ENCODE measurements at regions not wholly inside any gene's neighbourhood (a gene's known extent, or its start where the extent isn't known, plus 50 kb on each side); places are given as distances from the start of the nearest gene placed in this dataset.
"Not testable (repeated sequence)": the region's sequence is repeated elsewhere in the genome, so short reads cannot be mapped to it uniquely, and the experiment has no call there.

- not testable (repeated sequence) for H4K5ac ChIP-seq (ENCODE audit: low read length); H3K18ac ChIP-seq (ENCODE audit: low read length); H3K4ac ChIP-seq (ENCODE audit: low read depth, low read length); H3K27ac ChIP-seq (ENCODE audit: low read depth, low read length); H3K4me1 ChIP-seq (ENCODE audit: control insufficient read depth, low read depth, low read length); H2BK5ac ChIP-seq (ENCODE audit: low read length); H3K36me3 ChIP-seq (ENCODE audit: control insufficient read depth, insufficient read depth, low read length); H3K56ac ChIP-seq (ENCODE audit: low read length); H3K4me2 ChIP-seq (ENCODE audit: low read length); H3K9ac ChIP-seq (ENCODE audit: low read length); H2AK5ac ChIP-seq (ENCODE audit: low read length); H3K79me2 ChIP-seq (ENCODE audit: control insufficient read depth, insufficient read depth, low read length); H2BK15ac ChIP-seq (replicated peaks; ENCODE audit: low read depth); H3K79me1 ChIP-seq (ENCODE audit: low read length); H3K4me3 ChIP-seq (ENCODE audit: low read length); H3K27me3 ChIP-seq (ENCODE audit: insufficient read depth, low read length, poor library complexity); DNase-seq; H3K23ac ChIP-seq (ENCODE audit: low read length); H4K8ac ChIP-seq (ENCODE audit: low read depth, low read length); H2BK120ac ChIP-seq (ENCODE audit: low read depth, low read length)
- no CpG with 5 or more reads among the region's 7 CpGs for WGBS (ENCODE audit: extremely low coverage, insufficient coverage, low lambda C conversion rate)
Measured at GRCh38 chr1:207196135-207196534, 92.1 kb downstream of the C4BPA start.

- not testable (repeated sequence) for H3K79me2 ChIP-seq (ENCODE audit: control insufficient read depth, insufficient read depth, low read length); H2BK15ac ChIP-seq (replicated peaks; ENCODE audit: low read depth); H3K4me3 ChIP-seq (ENCODE audit: low read length); H3K79me1 ChIP-seq (ENCODE audit: low read length); H2AK5ac ChIP-seq (ENCODE audit: low read length); H3K9ac ChIP-seq (ENCODE audit: low read length); H2BK5ac ChIP-seq (ENCODE audit: low read length); H2BK120ac ChIP-seq (ENCODE audit: low read depth, low read length); H3K4me2 ChIP-seq (ENCODE audit: low read length); H3K36me3 ChIP-seq (ENCODE audit: control insufficient read depth, insufficient read depth, low read length); H3K4me1 ChIP-seq (ENCODE audit: control insufficient read depth, low read depth, low read length); H3K27ac ChIP-seq (ENCODE audit: low read depth, low read length); H3K27me3 ChIP-seq (ENCODE audit: insufficient read depth, low read length, poor library complexity); H3K18ac ChIP-seq (ENCODE audit: low read length); H3K23ac ChIP-seq (ENCODE audit: low read length); H4K5ac ChIP-seq (ENCODE audit: low read length); H3K56ac ChIP-seq (ENCODE audit: low read length); DNase-seq; H3K4ac ChIP-seq (ENCODE audit: low read depth, low read length); H4K8ac ChIP-seq (ENCODE audit: low read depth, low read length)
- WGBS (ENCODE audit: extremely low coverage, insufficient coverage, low lambda C conversion rate): no CpG with 5 or more reads among the region's 3 CpGs
Measured at GRCh38 chr1:207201534-207201933, 97.5 kb downstream of the C4BPA start.

- no CpG with 5 or more reads among the region's 3 CpGs for WGBS (ENCODE audit: extremely low coverage, insufficient coverage, low lambda C conversion rate)
- Histone ChIP-seq H3K4me2 (ENCODE audit: low read length) (no peak overlapping the region), H3K9ac (ENCODE audit: low read length) (no peak overlapping the region), H3K56ac (ENCODE audit: low read length) (no peak overlapping the region), H2AK5ac (ENCODE audit: low read length) (no peak overlapping the region), H3K4me3 (ENCODE audit: low read length) (no peak overlapping the region), H2BK120ac (ENCODE audit: low read depth, low read length) (no peak overlapping the region), H2BK5ac (ENCODE audit: low read length) (no peak overlapping the region), H3K79me1 (ENCODE audit: low read length) (no peaks in the 10 kb centered on the region), H3K27ac (ENCODE audit: low read depth, low read length) (no peak overlapping the region), H3K18ac (ENCODE audit: low read length) (no peak overlapping the region), H3K4ac (ENCODE audit: low read depth, low read length) (no peak overlapping the region), H4K8ac (ENCODE audit: low read depth, low read length) (no peak overlapping the region), H3K36me3 (ENCODE audit: control insufficient read depth, insufficient read depth, low read length) (no peaks in the 10 kb centered on the region), H3K4me1 (ENCODE audit: control insufficient read depth, low read depth, low read length) (no peaks in the 10 kb centered on the region), H3K23ac (ENCODE audit: low read length) (no peak overlapping the region), H3K27me3 (ENCODE audit: insufficient read depth, low read length, poor library complexity) (no peaks in the 10 kb centered on the region), H2BK15ac (replicated peaks; ENCODE audit: low read depth) (no peak overlapping the region), H4K5ac (ENCODE audit: low read length) (no peak overlapping the region), H3K79me2 (ENCODE audit: control insufficient read depth, insufficient read depth, low read length) (no peaks in the 10 kb centered on the region)
- DNase-seq: no peak
Measured at GRCh38 chr1:207202480-207202879, 98.4 kb downstream of the C4BPA start.

- no peak overlapping the region for H4K5ac ChIP-seq (ENCODE audit: low read length)
- H2BK5ac ChIP-seq (ENCODE audit: low read length): no peak overlapping the region
- no peak overlapping the region for H3K4me2 ChIP-seq (ENCODE audit: low read length)
- H3K79me2 ChIP-seq (ENCODE audit: control insufficient read depth, insufficient read depth, low read length): no peaks in the 10 kb centered on the region
- H4K8ac ChIP-seq (ENCODE audit: low read depth, low read length): no peak overlapping the region
- no peak overlapping the region for H3K18ac ChIP-seq (ENCODE audit: low read length)
- H3K9ac ChIP-seq (ENCODE audit: low read length): no peak overlapping the region
- H3K79me1 ChIP-seq (ENCODE audit: low read length): no peaks in the 10 kb centered on the region
- no peak overlapping the region for H2BK120ac ChIP-seq (ENCODE audit: low read depth, low read length)
- no peaks in the 10 kb centered on the region for H3K4me1 ChIP-seq (ENCODE audit: control insufficient read depth, low read depth, low read length)
- DNase-seq: no peak
- no CpG with 5 or more reads among the region's 1 CpG for WGBS (ENCODE audit: extremely low coverage, insufficient coverage, low lambda C conversion rate)
- H2BK15ac ChIP-seq (replicated peaks; ENCODE audit: low read depth): no peak overlapping the region
- H3K36me3 ChIP-seq (ENCODE audit: control insufficient read depth, insufficient read depth, low read length): no peaks in the 10 kb centered on the region
- H3K27me3 ChIP-seq (ENCODE audit: insufficient read depth, low read length, poor library complexity): no peaks in the 10 kb centered on the region
- H3K27ac ChIP-seq (ENCODE audit: low read depth, low read length): no peak overlapping the region
- H3K4me3 ChIP-seq (ENCODE audit: low read length): no peak overlapping the region
- H3K4ac ChIP-seq (ENCODE audit: low read depth, low read length): no peak overlapping the region
- H3K56ac ChIP-seq (ENCODE audit: low read length): no peak overlapping the region
- no peak overlapping the region for H2AK5ac ChIP-seq (ENCODE audit: low read length)
- H3K23ac ChIP-seq (ENCODE audit: low read length): no peak overlapping the region
Measured at GRCh38 chr1:207203541-207203940, 99.5 kb downstream of the C4BPA start.

- no peak overlapping the region for H2BK15ac ChIP-seq (replicated peaks; ENCODE audit: low read depth)
- no peaks in the 10 kb centered on the region for H3K4me1 ChIP-seq (ENCODE audit: control insufficient read depth, low read depth, low read length)
- no peaks in the 10 kb centered on the region for H3K79me1 ChIP-seq (ENCODE audit: low read length)
- H2BK120ac ChIP-seq (ENCODE audit: low read depth, low read length): no peak overlapping the region
- H3K27me3 ChIP-seq (ENCODE audit: insufficient read depth, low read length, poor library complexity): no peaks in the 10 kb centered on the region
- no peak overlapping the region for H2AK5ac ChIP-seq (ENCODE audit: low read length)
- no peak overlapping the region for H3K27ac ChIP-seq (ENCODE audit: low read depth, low read length)
- H3K18ac ChIP-seq (ENCODE audit: low read length): no peak overlapping the region
- H3K56ac ChIP-seq (ENCODE audit: low read length): no peak overlapping the region
- H4K8ac ChIP-seq (ENCODE audit: low read depth, low read length): no peak overlapping the region
- WGBS (ENCODE audit: extremely low coverage, insufficient coverage, low lambda C conversion rate): no CpG with 5 or more reads among the region's 2 CpGs
- H4K5ac ChIP-seq (ENCODE audit: low read length): no peak overlapping the region
- H3K79me2 ChIP-seq (ENCODE audit: control insufficient read depth, insufficient read depth, low read length): no peaks in the 10 kb centered on the region
- no peak overlapping the region for H3K4me3 ChIP-seq (ENCODE audit: low read length)
- H3K23ac ChIP-seq (ENCODE audit: low read length): no peak overlapping the region
- no peaks in the 10 kb centered on the region for H3K36me3 ChIP-seq (ENCODE audit: control insufficient read depth, insufficient read depth, low read length)
- no peak overlapping the region for H3K9ac ChIP-seq (ENCODE audit: low read length)
- no peak for DNase-seq
- H3K4ac ChIP-seq (ENCODE audit: low read depth, low read length): no peak overlapping the region
- H3K4me2 ChIP-seq (ENCODE audit: low read length): no peak overlapping the region
- no peak overlapping the region for H2BK5ac ChIP-seq (ENCODE audit: low read length)
Measured at GRCh38 chr1:207205614-207206061, 101.6 kb downstream of the C4BPA start.

GRCh38 chr1:207208691-207209090 is 104.7 kb downstream of the C4BPA start:
- not testable (repeated sequence) for H3K27ac ChIP-seq (ENCODE audit: low read depth, low read length); H2BK5ac ChIP-seq (ENCODE audit: low read length); H2AK5ac ChIP-seq (ENCODE audit: low read length); H3K36me3 ChIP-seq (ENCODE audit: control insufficient read depth, insufficient read depth, low read length); H3K4me2 ChIP-seq (ENCODE audit: low read length); H3K79me1 ChIP-seq (ENCODE audit: low read length); H3K4ac ChIP-seq (ENCODE audit: low read depth, low read length); H4K5ac ChIP-seq (ENCODE audit: low read length); H3K18ac ChIP-seq (ENCODE audit: low read length); H3K9ac ChIP-seq (ENCODE audit: low read length); H3K4me1 ChIP-seq (ENCODE audit: control insufficient read depth, low read depth, low read length); H2BK120ac ChIP-seq (ENCODE audit: low read depth, low read length); H4K8ac ChIP-seq (ENCODE audit: low read depth, low read length); H3K79me2 ChIP-seq (ENCODE audit: control insufficient read depth, insufficient read depth, low read length); H3K27me3 ChIP-seq (ENCODE audit: insufficient read depth, low read length, poor library complexity); H3K4me3 ChIP-seq (ENCODE audit: low read length); H2BK15ac ChIP-seq (replicated peaks; ENCODE audit: low read depth); DNase-seq; H3K56ac ChIP-seq (ENCODE audit: low read length); H3K23ac ChIP-seq (ENCODE audit: low read length)
- no CpG with 5 or more reads among the region's 2 CpGs for WGBS (ENCODE audit: extremely low coverage, insufficient coverage, low lambda C conversion rate)

Data from mesendoderm (in vitro differentiated cells).